GM12892 (cell line): ENCODE measurements at regions not wholly inside any gene's neighbourhood (a gene's known extent, or its start where the extent isn't known, plus 50 kb on each side); places are given as distances from the start of the nearest gene placed in this dataset.

Experiments
- POLR2A ChIP-seq: IDR thresholded peaks from 2 replicates; pipeline ENCODE4 v1.6.1; 2011; ENCODE audit warnings: low read depth, low read length, control low read depth
- POLR2AphosphoS5 ChIP-seq: IDR thresholded peaks from 2 replicates; pipeline ENCODE4 v1.6.1; 2011; ENCODE audit warnings: low read depth, low read length, control low read depth

DNA sequence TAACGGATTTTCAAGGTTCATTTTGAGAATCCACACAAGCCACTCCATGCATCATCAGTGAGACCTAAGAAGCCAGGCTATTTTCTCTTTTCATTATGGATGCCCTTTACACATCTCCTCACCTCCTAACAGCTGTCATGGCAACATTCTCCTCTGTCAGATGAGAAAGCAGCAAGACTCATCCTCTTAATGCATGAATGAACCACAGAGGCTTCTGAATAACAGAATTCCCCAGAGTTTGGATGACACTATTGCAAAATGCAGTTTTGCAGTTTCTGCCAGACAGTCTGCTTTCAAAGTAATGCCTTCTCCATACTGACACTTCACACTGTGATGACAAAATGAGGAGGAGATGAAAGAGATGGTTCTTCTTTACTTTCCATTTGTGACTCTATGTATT lies 286.7 kb upstream of the GRIP1 start:
- TF ChIP-seq POLR2AphosphoS5 (no peak), POLR2A (no peak)
